SK-N-SH (cell line): ENCODE measurements at regions not wholly inside any gene's neighbourhood (a gene's known extent, or its start where the extent isn't known, plus 50 kb on each side); places are given as distances from the start of the nearest gene placed in this dataset.

ENCODE experiments used
- CTCF ChIA-PET: fragments of 300-600, 350-600 bp; formaldehyde crosslinking; extraction: SDS; loops from one replicate; lab custom pipeline; 2021; lab: Yijun Ruan, JAX
- POLR2A ChIA-PET: fragments of 350-600 bp; sonication (Branson Sonifier 250); formaldehyde crosslinking; extraction: SDS; loops from one replicate; lab custom pipeline; 2020; ENCODE audit warnings: antibody characterized with exemption, inconsistent platforms; lab: Yijun Ruan, JAX
- DNase-seq: peaks from one replicate; pipeline ENCODE4 v3.0.0; 2012
- H2AFZ ChIP-seq: fragments of 200-600 bp; sonication (generic); 2 replicates; pipeline ENCODE4 v1.8.1; 2016; ENCODE audit warnings: antibody characterized with exemption, mild to moderate bottlenecking, low read depth
- H3F3A ChIP-seq: fragments of 200-600 bp; sonication (generic); replicated peaks from 2 replicates; pipeline ENCODE3; 2016; ENCODE audit warnings: antibody characterized with exemption, mild to moderate bottlenecking; ENCODE audit not compliant: insufficient read depth
- H3K27ac ChIP-seq, 2 experiments: fragments of 200-500 bp in 1 of 2; fragments of 200-600 bp in 1 of 2; sonication (Bioruptor generic) in 1 of 2; sonication (generic), shearing (Covaris generic) in 1 of 2; 2 replicates each; pipeline versions ENCODE4 v1.5.1 to v1.6.1; 2014 to 2016; ENCODE audit warnings: low read depth in 2 of 2, inconsistent platforms in 1 of 2, low read length in 1 of 2, mild to moderate bottlenecking in 1 of 2, mixed read lengths in 1 of 2
- H3K27me3 ChIP-seq: fragments of 200-600 bp; sonication (generic), shearing (Covaris generic); 2 replicates; pipeline ENCODE4 v1.6.1; 2016; ENCODE audit warnings: mixed run types; ENCODE audit not compliant: insufficient read depth
- H3K36me3 ChIP-seq, 2 experiments: fragments of 200-500 bp in 1 of 2; fragments of 200-600 bp in 1 of 2; sonication (Bioruptor generic) in 1 of 2; sonication (generic) in 1 of 2; replicated peaks in 1 of 2; 2 replicates each; pipeline versions ENCODE3 to v1.5.1; 2014 to 2016; ENCODE audit warnings: low read length in 1 of 2, mild to moderate bottlenecking in 1 of 2; ENCODE audit not compliant: insufficient read depth in 2 of 2, control insufficient read depth in 1 of 2
- H3K4me1 ChIP-seq, 2 experiments: fragments of 200-500 bp in 1 of 2; fragments of 200-600 bp in 1 of 2; sonication (Bioruptor generic) in 1 of 2; sonication (generic), shearing (Covaris generic) in 1 of 2; 2 replicates each; pipeline versions ENCODE4 v1.5.1 to v1.6.1; 2014 to 2016; ENCODE audit warnings: low read depth in 1 of 2, low read length in 1 of 2, mixed run types in 1 of 2; ENCODE audit not compliant: insufficient read depth in 2 of 2, control insufficient read depth in 1 of 2
- H3K4me2 ChIP-seq: fragments of 200-600 bp; sonication (generic), shearing (Covaris generic); 2 replicates; pipeline ENCODE4 v1.6.1; 2017; ENCODE audit warnings: mixed run types
- H3K4me3 ChIP-seq, 2 experiments: fragments of 200-500 bp in 1 of 2; fragments of 200-600 bp in 1 of 2; sonication (Bioruptor generic) in 1 of 2; sonication (generic), shearing (Covaris generic) in 1 of 2; 2 replicates each; pipeline versions ENCODE4 v1.5.1 to v1.8.1; 2014 to 2016; ENCODE audit warnings: low read depth in 2 of 2, inconsistent platforms in 1 of 2, low read length in 1 of 2, mild to moderate bottlenecking in 1 of 2, mixed read lengths in 1 of 2, moderate library complexity in 1 of 2
- H3K79me2 ChIP-seq: fragments of 200-600 bp; sonication (generic); 2 replicates; pipeline ENCODE4 v1.8.1; 2017; ENCODE audit warnings: mild to moderate bottlenecking; ENCODE audit not compliant: insufficient read depth
- H3K9ac ChIP-seq: fragments of 200-600 bp; sonication (generic); 2 replicates; pipeline ENCODE4 v1.6.1; 2017; ENCODE audit warnings: mixed run types
- H3K9me2 ChIP-seq: fragments of 200-600 bp; sonication (generic); 2 replicates; pipeline ENCODE4 v1.6.1; 2017; ENCODE audit warnings: mixed run types
- H3K9me3 ChIP-seq: fragments of 200-600 bp; sonication (generic); 2 replicates; pipeline ENCODE4 v1.6.1; 2017; ENCODE audit warnings: mixed run types, mild to moderate bottlenecking, moderate library complexity
- H4K20me1 ChIP-seq: fragments of 200-600 bp; sonication (generic); 2 replicates; pipeline ENCODE4 v1.6.1; 2017; ENCODE audit warnings: mild to moderate bottlenecking, mixed run types; ENCODE audit not compliant: insufficient read depth
- CHD2 ChIP-seq: fragments of 150-350 bp; IDR thresholded peaks from 2 replicates; pipeline ENCODE4 v1.6.1; 2018; ENCODE audit warnings: low read length; ENCODE audit not compliant: partially characterized antibody
- ELF1 ChIP-seq: IDR thresholded peaks from 2 replicates; pipeline ENCODE4 v1.4.0; 2012
- EP300 ChIP-seq, 2 experiments: IDR thresholded peaks; 2 replicates each; pipeline versions ENCODE4 v1.4.0 to v1.6.1; 2012; ENCODE audit warnings: borderline replicate concordance in 1 of 2, low read depth in 1 of 2, low read length in 1 of 2
- EZH2phosphoT487 ChIP-seq: fragments of 200-600 bp; sonication (generic); IDR thresholded peaks from 2 replicates; pipeline ENCODE4 v1.6.1; 2017; ENCODE audit warnings: low read depth, mixed run types, mild to moderate bottlenecking, antibody characterized with exemption, moderate library complexity, borderline replicate concordance
- FOXJ3 ChIP-seq: sonication (generic); formaldehyde crosslinking; IDR thresholded peaks from 2 replicates; pipeline ENCODE4 v1.5.1; 2020; ENCODE audit warnings: mild to moderate bottlenecking, missing genetic modification reagents
- FOXM1 ChIP-seq: IDR thresholded peaks from 2 replicates; pipeline ENCODE4 v1.4.0; 2012; ENCODE audit warnings: low read depth, mild to moderate bottlenecking
- JUND ChIP-seq: IDR thresholded peaks from 2 replicates; pipeline ENCODE4 v1.4.0; 2012
- MEF2A ChIP-seq: IDR thresholded peaks from 2 replicates; pipeline ENCODE4 v1.4.0; 2012; ENCODE audit warnings: low read depth, borderline replicate concordance
- NFIC ChIP-seq: IDR thresholded peaks from 2 replicates; pipeline ENCODE4 v1.4.0; 2012; ENCODE audit warnings: borderline replicate concordance
- NRF1 ChIP-seq: IDR thresholded peaks from 2 replicates; pipeline ENCODE4 v1.6.1; 2012; ENCODE audit warnings: low read depth, mild to moderate bottlenecking, low read length
- RAD21 ChIP-seq: IDR thresholded peaks from 2 replicates; pipeline ENCODE4 v1.6.1; 2012; ENCODE audit warnings: mild to moderate bottlenecking, low read length
- RXRA ChIP-seq: IDR thresholded peaks from 2 replicates; pipeline ENCODE4 v1.4.0; 2012; ENCODE audit warnings: low read depth, mild to moderate bottlenecking, borderline replicate concordance
- SIN3A ChIP-seq: IDR thresholded peaks from 2 replicates; pipeline ENCODE4 v1.6.1; 2012; ENCODE audit warnings: low read depth, mild to moderate bottlenecking, low read length, moderate library complexity, borderline replicate concordance
- SMC3 ChIP-seq: IDR thresholded peaks from 2 replicates; pipeline ENCODE4 v1.6.1; 2012; ENCODE audit warnings: low read depth, low read length, improper control_type of control experiment
- TAF1 ChIP-seq: IDR thresholded peaks from 2 replicates; pipeline ENCODE4 v1.6.1; 2012; ENCODE audit warnings: low read depth, mild to moderate bottlenecking, low read length, moderate library complexity, borderline replicate concordance
- TEAD4 ChIP-seq: IDR thresholded peaks from 2 replicates; pipeline ENCODE4 v1.4.0; 2012; ENCODE audit warnings: mild to moderate bottlenecking, borderline replicate concordance; ENCODE audit not compliant: insufficient read depth
- USF1 ChIP-seq: IDR thresholded peaks from 2 replicates; pipeline ENCODE4 v1.4.0; 2012; ENCODE audit warnings: low read depth, borderline replicate concordance
- YY1 ChIP-seq: IDR thresholded peaks from 2 replicates; pipeline ENCODE4 v1.4.0; 2012; ENCODE audit warnings: low read depth, mild to moderate bottlenecking
- ZBTB33 ChIP-seq: IDR thresholded peaks from 2 replicates; pipeline ENCODE4 v1.4.0; 2012; ENCODE audit warnings: low read depth, borderline replicate concordance
- WGBS: methylation state at CpG from one replicate; pipeline ENCODE4 v1.1.6; 2017; ENCODE audit warnings: low lambda C conversion rate; 5-methylcytosine and 5-hydroxymethylcytosine counted together
- TF ChIP-seq, protein P1 (sequence below): IDR thresholded peaks from 2 replicates; pipeline ENCODE4; 2012

- TF ChIP-seq, protein P1, sequence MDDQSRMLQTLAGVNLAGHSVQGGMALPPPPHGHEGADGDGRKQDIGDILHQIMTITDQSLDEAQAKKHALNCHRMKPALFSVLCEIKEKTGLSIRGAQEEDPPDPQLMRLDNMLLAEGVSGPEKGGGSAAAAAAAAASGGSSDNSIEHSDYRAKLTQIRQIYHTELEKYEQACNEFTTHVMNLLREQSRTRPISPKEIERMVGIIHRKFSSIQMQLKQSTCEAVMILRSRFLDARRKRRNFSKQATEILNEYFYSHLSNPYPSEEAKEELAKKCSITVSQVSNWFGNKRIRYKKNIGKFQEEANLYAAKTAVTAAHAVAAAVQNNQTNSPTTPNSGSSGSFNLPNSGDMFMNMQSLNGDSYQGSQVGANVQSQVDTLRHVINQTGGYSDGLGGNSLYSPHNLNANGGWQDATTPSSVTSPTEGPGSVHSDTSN = no peak
- no peak for TF ChIP-seq FOXJ3 (CRISPR knock-in tag)
- no peak for TF ChIP-seq JUND
- TF ChIP-seq NRF1 = no peak
- no peak for TF ChIP-seq SIN3A
- TF ChIP-seq EZH2phosphoT487 = no peak
Measured at GRCh38 chr6:126873351-126873750, 245.1 kb upstream of the RSPO3 start (continued).

DNA sequence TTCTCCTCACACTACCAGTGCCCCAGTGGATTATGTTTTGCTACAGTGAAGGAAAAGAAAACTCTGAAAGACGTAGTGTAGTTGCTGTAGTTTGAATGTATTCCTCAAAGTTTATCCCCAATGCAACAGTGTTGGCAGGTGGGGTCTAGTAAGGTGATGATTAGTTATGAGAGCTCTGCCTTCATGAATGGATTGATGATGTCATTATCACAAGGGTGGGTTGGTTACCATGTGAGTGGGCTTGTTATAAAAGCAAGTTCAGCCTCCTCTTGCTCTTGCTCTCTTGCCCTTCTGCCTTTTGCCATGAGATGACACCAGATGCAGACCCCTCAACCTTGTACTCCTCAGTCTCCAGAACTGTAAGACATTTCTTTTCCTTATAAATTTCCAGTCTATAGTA lies 244.7 kb upstream of the RSPO3 start:
- Histone ChIP-seq H3K36me3 (no peaks in the 10 kb centered on the region), H3K4me1 (no peaks in the 10 kb centered on the region), H3K27me3 (no peaks in the 10 kb centered on the region; the same call in 1 of the 2 replicates), H3K9ac (no peak overlapping the region), H3K4me3 (no peak overlapping the region), H2AFZ (no peak overlapping the region), H3K4me2 (no peak overlapping the region), H3K9me3 (no peaks in the 10 kb centered on the region)
- DNase-seq = no peak
- POLR2A ChIA-PET = no interaction called here
- TF ChIP-seq USF1 (no peak), NRF1 (no peak), FOXM1 (no peak), SMC3 (no peak), RXRA (no peak), EP300 (IDR thresholded peaks at IDR 0.05; ENCODE audit: borderline replicate concordance in 1 of 2, low read depth in 1 of 2, low read length in 1 of 2) (no peak), CHD2 (no peak), YY1 (no peak)
- TF ChIP-seq, all 33 proteins: peak for 0
- no peak overlapping the region for H3K27ac ChIP-seq
- no peaks in the 10 kb centered on the region for H3K79me2 ChIP-seq
- CTCF ChIA-PET = no interaction called here
- H3K9me2 ChIP-seq = no peaks in the 10 kb centered on the region
- WGBS = 7% methylated on average over 1 of the region's 1 CpG
- H3F3A ChIP-seq = no peaks in the 10 kb centered on the region
- H4K20me1 ChIP-seq = no peaks in the 10 kb centered on the region

DNA sequence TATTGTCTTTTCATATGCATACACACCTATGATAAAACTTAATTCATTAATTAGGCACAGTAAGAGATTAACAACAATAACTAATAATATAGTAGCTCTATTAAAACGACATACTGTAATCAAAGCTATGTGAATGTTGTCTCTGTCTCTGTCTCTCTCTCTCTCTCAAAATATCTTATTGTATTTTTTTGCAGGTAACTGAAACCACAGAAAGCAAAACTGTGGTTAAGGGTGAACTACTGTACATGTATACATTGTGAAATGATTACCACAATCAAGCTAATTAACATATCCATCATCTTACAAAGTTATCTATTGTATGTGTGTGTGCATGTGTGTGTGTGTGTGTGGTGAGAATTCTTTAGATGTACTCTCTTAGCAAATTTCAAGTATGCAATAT lies 242.0 kb upstream of the RSPO3 start:
- CTCF ChIA-PET = no interaction called here
- WGBS = 12% methylated on average over 1 of the region's 1 CpG
- Histone ChIP-seq H3K36me3 (no peaks in the 10 kb centered on the region), H3K4me3 (no peak overlapping the region), H3K9me2 (no peaks in the 10 kb centered on the region), H3F3A (no peaks in the 10 kb centered on the region), H2AFZ (no peak overlapping the region), H3K27me3 (no peaks in the 10 kb centered on the region; the same call in 1 of the 2 replicates), H3K27ac (no peak overlapping the region), H3K79me2 (no peaks in the 10 kb centered on the region), H3K9ac (no peak overlapping the region), H3K4me1 (no peaks in the 10 kb centered on the region), H4K20me1 (no peaks in the 10 kb centered on the region), H3K9me3 (no peaks in the 10 kb centered on the region), H3K4me2 (no peak overlapping the region)
- DNase-seq = no peak
- POLR2A ChIA-PET = no interaction called here
- TF ChIP-seq RAD21 = no peak
- no peak for TF ChIP-seq JUND
- no peak for TF ChIP-seq ZBTB33
- TF ChIP-seq TAF1 = no peak
- TF ChIP-seq SIN3A = no peak
- TF ChIP-seq YY1 = no peak
- no peak for TF ChIP-seq TEAD4
- no peak for TF ChIP-seq CHD2
- TF ChIP-seq RXRA = no peak
- TF ChIP-seq ELF1 = no peak
- no peak for TF ChIP-seq FOXM1
- no peak for TF ChIP-seq MEF2A
- no peak for TF ChIP-seq NFIC
- TF ChIP-seq, protein P1 = no peak
